HepG2 (cell line): ENCODE measurements at regions not wholly inside any gene's neighbourhood (a gene's known extent, or its start where the extent isn't known, plus 50 kb on each side); places are given as distances from the start of the nearest gene placed in this dataset.

Experiments
- ATAC-seq: fragments of 200-7000 bp; cut with Tn5 transposase; 3 replicates; pipeline ENCODE4 v1.9.1; 2020; ENCODE audit warnings: mild to moderate bottlenecking, moderate library complexity
- BruUV-seq: library from RNA; stranded (reverse); fragments of 400-500 nt; replicated peaks from 2 replicates; lab custom pipeline; 2021; lab: Mats Ljungman, UMichigan
- CTCF ChIA-PET: fragments of 300-600 bp; formaldehyde crosslinking; extraction: SDS; loops from one replicate; lab custom pipeline; 2021; ENCODE audit warnings: low total read pairs, inconsistent platforms, low intra/inter-chr PET ratio; lab: Yijun Ruan, JAX
- POLR2A ChIA-PET: fragments of 350-600 bp; sonication (Branson Sonifier 250); formaldehyde crosslinking; loops from one replicate; lab custom pipeline; 2020; ENCODE audit warnings: antibody characterized with exemption, inconsistent platforms; lab: Yijun Ruan, JAX
- DNase-seq: peaks from one replicate; pipeline ENCODE4 v3.0.0-alpha.2; 2015; ENCODE audit warnings: low spot score
- FAIRE-seq: peaks from 3 replicates; lab custom pipeline; 2011; peaks lifted over from hg19 to GRCh38; lab: Jason Lieb, UNC
- H2AFZ ChIP-seq: one replicate; pipeline ENCODE4 v1.6.1; 2011; ENCODE audit warnings: low read length, inconsistent platforms
- H3K27ac ChIP-seq: fragments of 300-600 bp; 3 replicates; pipeline ENCODE4 v1.8.0; 2011; ENCODE audit warnings: mixed run types, mild to moderate bottlenecking, mixed read lengths, low read length, inconsistent platforms; ENCODE audit not compliant: insufficient read depth; ENCODE audit errors: extremely low read length
- H3K27me3 ChIP-seq, 2 experiments: fragments of 200-600 bp in 1 of 2; 2 replicates in 1 of 2; 3 replicates in 1 of 2; pipeline versions ENCODE4 v1.6.0 to v1.8.0; 2011; ENCODE audit warnings: low read length in 2 of 2, mild to moderate bottlenecking in 2 of 2, moderate library complexity in 2 of 2, inconsistent platforms in 1 of 2; ENCODE audit not compliant: insufficient read depth in 2 of 2, control insufficient read depth in 1 of 2
- H3K36me3 ChIP-seq, 2 experiments: fragments of 200-600 bp in 1 of 2; replicated peaks in 1 of 2; 2 replicates in 1 of 2; 3 replicates in 1 of 2; pipeline versions ENCODE4 v1.5.1 to v1.8.0; 2011; ENCODE audit warnings: low read length in 2 of 2, inconsistent platforms in 1 of 2; ENCODE audit not compliant: insufficient read depth in 2 of 2, control insufficient read depth in 1 of 2
- H3K4me1 ChIP-seq: 2 replicates; pipeline ENCODE4 v1.5.1; 2012; ENCODE audit warnings: low read length, inconsistent platforms; ENCODE audit not compliant: insufficient read depth
- H3K4me2 ChIP-seq: 2 replicates; pipeline ENCODE4 v1.6.0; 2011; ENCODE audit warnings: low read depth, low read length, inconsistent platforms
- H3K4me3 ChIP-seq, 3 experiments: fragments of 200-600 bp in 1 of 3; sonication (generic), shearing (Covaris generic) in 1 of 3; replicated peaks in 1 of 3; 2 replicates each; pipeline ENCODE4 v1.5.1; 2011 to 2016; ENCODE audit warnings: low read length in 3 of 3, inconsistent platforms in 2 of 3, low read depth in 2 of 3, mild to moderate bottlenecking in 2 of 3, control low read depth in 1 of 3, mixed read lengths in 1 of 3; ENCODE audit not compliant: insufficient read depth in 1 of 3
- H3K79me2 ChIP-seq: one replicate; pipeline ENCODE4 v1.6.1; 2011; ENCODE audit warnings: low read length, inconsistent platforms; ENCODE audit not compliant: insufficient read depth
- H3K9ac ChIP-seq: 2 replicates; pipeline ENCODE4 v1.6.0; 2011; ENCODE audit warnings: mild to moderate bottlenecking, low read depth, low read length, inconsistent platforms; ENCODE audit not compliant: insufficient read depth
- H3K9me3 ChIP-seq: 2 replicates; pipeline ENCODE4 v1.5.1; 2012; ENCODE audit warnings: mild to moderate bottlenecking, low read length
- H4K20me1 ChIP-seq: 2 replicates; pipeline ENCODE4 v1.6.0; 2011; ENCODE audit warnings: inconsistent platforms, mild to moderate bottlenecking, low read length, moderate library complexity; ENCODE audit not compliant: insufficient read depth
- AGO2 ChIP-seq: fragments of 200-400 bp; formaldehyde crosslinking; optimal IDR thresholded peaks from 2 replicates; pipeline ENCODE3; 2017; ENCODE audit warnings: mild to moderate bottlenecking, low read depth, low read length, moderate library complexity
- MED1 ChIP-seq: sonication (generic); formaldehyde crosslinking; IDR thresholded peaks from 2 replicates; pipeline ENCODE4 v1.4.0; 2020; ENCODE audit warnings: missing genetic modification reagents
- TOPORS ChIP-seq: sonication (generic); formaldehyde crosslinking; IDR thresholded peaks from 2 replicates; pipeline ENCODE4 v1.8.0; 2023; ENCODE audit warnings: mild to moderate bottlenecking, missing genetic modification reagents
- XRCC5 ChIP-seq: fragments of 200-400 bp; formaldehyde crosslinking; optimal IDR thresholded peaks from 2 replicates; pipeline ENCODE3; 2017; ENCODE audit warnings: mild to moderate bottlenecking, low read length
- ZNF20 ChIP-seq: sonication (generic); formaldehyde crosslinking; IDR thresholded peaks from 2 replicates; pipeline ENCODE4 v1.4.0; 2020; ENCODE audit warnings: mild to moderate bottlenecking, moderate library complexity, missing genetic modification reagents
- ZNF296 ChIP-seq: sonication (generic); formaldehyde crosslinking; conservative IDR thresholded peaks from 2 replicates; pipeline ENCODE4 v1.5.0; 2020; ENCODE audit warnings: mild to moderate bottlenecking, missing genetic modification reagents
- ZNF552 ChIP-seq: sonication (generic); formaldehyde crosslinking; IDR thresholded peaks from 2 replicates; pipeline ENCODE4 v1.9.0; 2022; ENCODE audit warnings: missing genetic modification reagents, mild to moderate bottlenecking, borderline replicate concordance
- ZNF614 ChIP-seq: IDR thresholded peaks from 2 replicates; pipeline ENCODE4 v1.6.1; 2018; ENCODE audit warnings: missing biosample characterization, missing genetic modification reagents, inconsistent platforms, borderline replicate concordance
- ZNF629 ChIP-seq: sonication (generic); formaldehyde crosslinking; conservative IDR thresholded peaks from 2 replicates; pipeline ENCODE4 v1.5.0; 2020; ENCODE audit warnings: missing genetic modification reagents
- ZNF672 ChIP-seq: sonication (generic); formaldehyde crosslinking; IDR thresholded peaks from 2 replicates; pipeline ENCODE4 v1.8.1; 2022; ENCODE audit warnings: missing genetic modification reagents
- ZNF850 ChIP-seq: sonication (generic); formaldehyde crosslinking; conservative IDR thresholded peaks from 2 replicates; pipeline ENCODE4 v1.9.0; 2021; ENCODE audit warnings: mild to moderate bottlenecking, missing genetic modification reagents
- WGBS: methylation state at CpG from one replicate; pipeline ENCODE4 v1.1.6; 2017; ENCODE audit warnings: low lambda C conversion rate; 5-methylcytosine and 5-hydroxymethylcytosine counted together
- in situ Hi-C: cut with HindIII; loops from 2 replicates; pipeline ENCODE4 v1.10.0; 2017; ENCODE audit warnings: low pct_unique_long_range_greater_than_20kb; ENCODE audit not compliant: extremely low pct_ligation_motif_present
- intact Hi-C: fragments of 100-400 bp; cut with micrococcal nuclease; formaldehyde crosslinking; loops from one replicate; pipeline ENCODE4 v1.10.0; 2022; ENCODE audit not compliant: unreplicated experiment
- TF ChIP-seq, protein P1 (sequence below): sonication (generic); formaldehyde crosslinking; conservative IDR thresholded peaks from 2 replicates; pipeline ENCODE4 v1.8.1; 2023; ENCODE audit warnings: missing genetic modification reagents
- TF ChIP-seq, protein P2 (sequence below): sonication (generic); formaldehyde crosslinking; IDR thresholded peaks from 2 replicates; pipeline ENCODE4 v1.4.0; 2020; ENCODE audit warnings: low read depth, missing genetic modification reagents

DNA sequence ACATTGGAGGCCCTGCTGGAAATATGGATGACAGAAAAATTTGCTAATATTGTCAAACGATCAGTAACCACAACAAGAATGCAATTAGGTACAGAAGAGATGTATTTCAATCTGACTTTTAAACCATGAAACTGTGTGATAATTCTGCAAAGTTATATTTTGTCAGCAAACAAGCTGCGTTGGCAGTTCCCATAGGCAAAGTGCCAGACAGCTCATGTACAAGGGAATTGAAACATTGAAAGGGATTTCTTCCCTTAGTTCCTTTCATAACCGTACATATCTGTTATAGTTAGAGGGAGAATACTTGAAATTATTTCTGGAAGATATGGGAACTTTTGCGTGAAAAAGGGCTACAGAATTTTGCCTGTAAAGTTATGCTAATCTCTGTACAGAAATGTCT lies 419.4 kb upstream of the PTGER4 start:
- H3K79me2 ChIP-seq: no peaks in the 10 kb centered on the region
- in situ Hi-C loops: no loop called here
- ATAC-seq: no peak
- no peak overlapping the region for H3K27ac ChIP-seq
- peaks cover 19% of the 10 kb centered on the region for H3K9me3 ChIP-seq
- no peaks in the 10 kb centered on the region for H3K27me3 ChIP-seq
- intact Hi-C loops: no loop called here
- no peaks in the 10 kb centered on the region for H4K20me1 ChIP-seq
- TF ChIP-seq ZNF614 (CRISPR knock-in tag) (no peak), TOPORS (CRISPR knock-in tag) (no peak), ZNF20 (CRISPR knock-in tag) (no peak), ZNF850 (no peak), MED1 (no peak), AGO2 (no peak), XRCC5 (no peak), ZNF552 (CRISPR knock-in tag) (no peak), ZNF629 (CRISPR knock-in tag) (no peak), ZNF672 (CRISPR knock-in tag) (no peak), ZNF296 (no peak)
- TF ChIP-seq, protein P1, sequence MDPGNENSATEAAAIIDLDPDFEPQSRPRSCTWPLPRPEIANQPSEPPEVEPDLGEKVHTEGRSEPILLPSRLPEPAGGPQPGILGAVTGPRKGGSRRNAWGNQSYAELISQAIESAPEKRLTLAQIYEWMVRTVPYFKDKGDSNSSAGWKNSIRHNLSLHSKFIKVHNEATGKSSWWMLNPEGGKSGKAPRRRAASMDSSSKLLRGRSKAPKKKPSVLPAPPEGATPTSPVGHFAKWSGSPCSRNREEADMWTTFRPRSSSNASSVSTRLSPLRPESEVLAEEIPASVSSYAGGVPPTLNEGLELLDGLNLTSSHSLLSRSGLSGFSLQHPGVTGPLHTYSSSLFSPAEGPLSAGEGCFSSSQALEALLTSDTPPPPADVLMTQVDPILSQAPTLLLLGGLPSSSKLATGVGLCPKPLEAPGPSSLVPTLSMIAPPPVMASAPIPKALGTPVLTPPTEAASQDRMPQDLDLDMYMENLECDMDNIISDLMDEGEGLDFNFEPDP (CRISPR knock-in tag): no peak
- TF ChIP-seq, protein P2, sequence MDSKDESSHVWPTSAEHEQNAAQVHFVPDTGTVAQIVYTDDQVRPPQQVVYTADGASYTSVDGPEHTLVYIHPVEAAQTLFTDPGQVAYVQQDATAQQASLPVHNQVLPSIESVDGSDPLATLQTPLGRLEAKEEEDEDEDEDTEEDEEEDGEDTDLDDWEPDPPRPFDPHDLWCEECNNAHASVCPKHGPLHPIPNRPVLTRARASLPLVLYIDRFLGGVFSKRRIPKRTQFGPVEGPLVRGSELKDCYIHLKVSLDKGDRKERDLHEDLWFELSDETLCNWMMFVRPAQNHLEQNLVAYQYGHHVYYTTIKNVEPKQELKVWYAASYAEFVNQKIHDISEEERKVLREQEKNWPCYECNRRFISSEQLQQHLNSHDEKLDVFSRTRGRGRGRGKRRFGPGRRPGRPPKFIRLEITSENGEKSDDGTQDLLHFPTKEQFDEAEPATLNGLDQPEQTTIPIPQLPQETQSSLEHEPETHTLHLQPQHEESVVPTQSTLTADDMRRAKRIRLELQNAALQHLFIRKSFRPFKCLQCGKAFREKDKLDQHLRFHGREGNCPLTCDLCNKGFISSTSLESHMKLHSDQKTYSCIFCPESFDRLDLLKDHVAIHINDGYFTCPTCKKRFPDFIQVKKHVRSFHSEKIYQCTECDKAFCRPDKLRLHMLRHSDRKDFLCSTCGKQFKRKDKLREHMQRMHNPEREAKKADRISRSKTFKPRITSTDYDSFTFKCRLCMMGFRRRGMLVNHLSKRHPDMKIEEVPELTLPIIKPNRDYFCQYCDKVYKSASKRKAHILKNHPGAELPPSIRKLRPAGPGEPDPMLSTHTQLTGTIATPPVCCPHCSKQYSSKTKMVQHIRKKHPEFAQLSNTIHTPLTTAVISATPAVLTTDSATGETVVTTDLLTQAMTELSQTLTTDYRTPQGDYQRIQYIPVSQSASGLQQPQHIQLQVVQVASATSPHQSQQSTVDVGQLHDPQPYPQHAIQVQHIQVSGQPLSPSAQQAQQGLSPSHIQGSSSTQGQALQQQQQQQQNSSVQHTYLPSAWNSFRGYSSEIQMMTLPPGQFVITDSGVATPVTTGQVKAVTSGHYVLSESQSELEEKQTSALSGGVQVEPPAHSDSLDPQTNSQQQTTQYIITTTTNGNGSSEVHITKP (CRISPR knock-in tag): no peak
- no peak overlapping the region for H3K4me3 ChIP-seq
- H3K36me3 ChIP-seq: no peaks in the 10 kb centered on the region
- H3K4me2 ChIP-seq: no peak overlapping the region
- DNase-seq: no peak
- no TSS peak for BruUV-seq
- ChIA-PET POLR2A (no interaction called here), CTCF (no interaction called here)
- WGBS: 1% methylated on average over 4 of the region's 4 CpGs
- no peak overlapping the region for H2AFZ ChIP-seq
- no peaks in the 10 kb centered on the region for H3K4me1 ChIP-seq
- FAIRE-seq: no peak
- H3K9ac ChIP-seq: no peak overlapping the region
